BLaER1 treated with 17β-estradiol and CSF1 and Interleukin-3, amounts not matched to agents 10 nM and 100 nM (cell line): ENCODE measurements at regions not wholly inside any gene's neighbourhood (a gene's known extent, or its start where the extent isn't known, plus 50 kb on each side); places are given as distances from the start of the nearest gene placed in this dataset.

Experiments used
- H3K27ac ChIP-seq, 11 experiments: shearing (Covaris generic); formaldehyde crosslinking; 2 replicates each; pipeline ENCODE4 v1.8.1; 2022
- H3K27me3 ChIP-seq, 11 experiments: shearing (Covaris generic); formaldehyde crosslinking; 2 replicates each; pipeline ENCODE4 v1.8.1; 2022
- H3K36me3 ChIP-seq, 11 experiments: shearing (Covaris generic); formaldehyde crosslinking; 2 replicates each; pipeline ENCODE4 v1.8.1; 2022
- H3K4me1 ChIP-seq, 10 experiments: shearing (Covaris generic); formaldehyde crosslinking; 2 replicates each; pipeline ENCODE4 v1.8.1; 2022
- H3K4me2 ChIP-seq, 11 experiments: shearing (Covaris generic); formaldehyde crosslinking; 2 replicates each; pipeline ENCODE4 v1.8.1; 2022
- H3K4me3 ChIP-seq, 10 experiments: shearing (Covaris generic); formaldehyde crosslinking; 2 replicates each; pipeline ENCODE4 v1.8.1; 2022
- H3K9ac ChIP-seq, 11 experiments: shearing (Covaris generic); formaldehyde crosslinking; 2 replicates each; pipeline ENCODE4 v1.8.1; 2022
- H3K9me3 ChIP-seq, 11 experiments: shearing (Covaris generic); formaldehyde crosslinking; replicated peaks in 1 of 11; 2 replicates each; pipeline ENCODE4 v1.8.1; 2022
- H4K20me1 ChIP-seq, 11 experiments: shearing (Covaris generic); formaldehyde crosslinking; 2 replicates each; pipeline ENCODE4 v1.8.1; 2022
- Cebpa-rat ChIP-seq, 11 experiments: shearing (Covaris generic); IDR thresholded peaks; 2 replicates each; pipeline ENCODE4 v1.8.1; 2022

DNA sequence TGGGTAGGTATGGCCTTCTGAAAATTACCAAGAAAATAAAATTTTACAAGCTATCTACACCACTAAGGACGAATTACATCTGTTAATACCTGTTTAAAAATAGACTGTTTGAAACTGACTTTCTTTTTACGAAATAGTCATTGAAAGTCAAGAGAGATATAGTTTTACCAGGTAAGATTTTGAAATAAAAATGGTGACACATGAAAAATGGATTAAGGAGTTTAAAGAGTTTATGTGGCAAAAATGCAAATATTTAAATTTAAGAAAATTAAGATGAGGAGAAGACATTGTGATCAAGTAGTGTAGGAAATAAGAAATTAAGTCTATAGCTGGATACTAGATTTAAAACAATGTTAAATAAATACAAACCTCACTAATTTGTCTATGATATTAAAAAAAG is 271.5 kb downstream of the TRIB2 start:
- Histone ChIP-seq H3K9me3 (peaks cover 8 to 17% (median 13%) of the 10 kb centered on the region in 11 experiments; a peak in 19 of 22 replicates), H3K27me3 (no peaks in the 10 kb centered on the region), H3K4me2 (no peak overlapping the region), H3K27ac (no peak overlapping the region), H3K36me3 (no peaks in the 10 kb centered on the region), H3K9ac (no peak overlapping the region), H3K4me1 (no peaks in the 10 kb centered on the region), H3K4me3 (no peak overlapping the region), H4K20me1 (no peaks in the 10 kb centered on the region)
- no peak for TF ChIP-seq Cebpa-rat (IDR thresholded peaks at IDR 0.05)

DNA sequence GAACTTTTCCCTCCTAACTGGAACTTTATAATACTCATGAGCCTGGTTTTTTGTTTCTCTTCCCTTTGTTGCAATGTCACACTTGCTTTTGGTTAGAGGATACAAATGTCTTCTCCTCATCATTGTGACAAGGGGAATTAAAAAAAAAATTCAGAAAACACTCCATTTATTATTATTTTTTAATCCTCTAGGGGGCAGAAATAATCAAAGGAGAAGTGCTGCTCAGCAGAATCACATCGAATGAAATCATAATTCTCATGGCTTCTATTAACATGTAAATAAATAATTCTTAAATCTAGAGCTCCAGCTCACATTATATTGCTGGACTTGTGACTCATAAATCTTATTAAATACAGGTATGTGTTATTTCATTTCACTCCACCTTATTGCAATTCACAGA is 273.8 kb downstream of the TRIB2 start:
- Histone ChIP-seq H3K36me3 (no peaks in the 10 kb centered on the region), H3K4me3 (no peak overlapping the region), H3K4me2 (no peak overlapping the region), H3K4me1 (no peaks in the 10 kb centered on the region), H4K20me1 (no peaks in the 10 kb centered on the region), H3K27ac (no peak overlapping the region), H3K27me3 (no peaks in the 10 kb centered on the region), H3K9me3 (peaks cover 8 to 17% (median 13%) of the 10 kb centered on the region in 11 experiments; a peak in 19 of 22 replicates), H3K9ac (no peak overlapping the region)
- TF ChIP-seq Cebpa-rat (IDR thresholded peaks at IDR 0.05) = no peak

DNA sequence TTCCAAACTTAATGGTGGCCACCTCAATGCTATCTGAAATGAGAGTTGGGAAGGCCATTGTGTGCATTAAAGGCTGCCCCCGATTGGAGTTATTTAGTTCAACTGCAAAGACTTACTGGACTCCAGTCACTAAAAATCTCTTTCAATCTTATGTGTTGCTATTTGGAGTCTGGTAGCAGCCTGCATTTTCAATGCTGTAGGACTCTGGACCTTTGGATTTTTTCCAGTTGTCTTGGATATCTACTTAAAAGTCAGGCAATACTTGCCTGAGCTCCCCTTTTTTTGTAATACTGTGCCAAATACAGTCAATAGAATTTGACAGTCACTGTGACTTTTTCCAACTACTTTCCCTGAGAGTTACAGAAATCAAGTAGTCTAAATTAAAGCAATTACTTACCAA is 281.9 kb downstream of the TRIB2 start:
- H3K9ac ChIP-seq = no peak overlapping the region
- H4K20me1 ChIP-seq = no peaks in the 10 kb centered on the region
- H3K4me3 ChIP-seq = no peak overlapping the region
- no peaks in the 10 kb centered on the region for H3K27me3 ChIP-seq
- H3K4me2 ChIP-seq = no peak overlapping the region
- no peaks in the 10 kb centered on the region for H3K9me3 ChIP-seq
- no peak overlapping the region for H3K27ac ChIP-seq
- no peaks in the 10 kb centered on the region for H3K36me3 ChIP-seq
- no peak for TF ChIP-seq Cebpa-rat (IDR thresholded peaks at IDR 0.05)
- peaks cover 0 to 14% (median 11%) of the 10 kb centered on the region in 10 experiments; a peak in 15 of 20 replicates for H3K4me1 ChIP-seq

- H3K9ac ChIP-seq = no peak overlapping the region
- no peaks in the 10 kb centered on the region for H3K36me3 ChIP-seq
- H3K4me3 ChIP-seq = no peak overlapping the region
- no peaks in the 10 kb centered on the region for H3K27me3 ChIP-seq
- peak overlapping the region in 2 of 11 experiments; percentile 16 to 31; a peak in 3 of 22 replicates for H3K27ac ChIP-seq
- TF ChIP-seq Cebpa-rat (IDR thresholded peaks at IDR 0.05) = no peak
- H4K20me1 ChIP-seq = no peaks in the 10 kb centered on the region
- H3K9me3 ChIP-seq = no peaks in the 10 kb centered on the region
- peak overlapping the region in 8 of 11 experiments; percentile 10 to 51 (median 30); a peak in 11 of 22 replicates for H3K4me2 ChIP-seq
- peaks cover 4 to 18% (median 11%) of the 10 kb centered on the region in 10 experiments; a peak in 19 of 20 replicates for H3K4me1 ChIP-seq
These were observed 284.1 kb downstream of the TRIB2 start for GRCh38 chr2:13000664-13001363.

GRCh38 chr2:13001408-13001807 is 284.7 kb downstream of the TRIB2 start:
- H3K36me3 ChIP-seq = no peaks in the 10 kb centered on the region
- no peaks in the 10 kb centered on the region for H4K20me1 ChIP-seq
- no peak overlapping the region for H3K9ac ChIP-seq
- no peak overlapping the region for H3K4me3 ChIP-seq
- H3K27ac ChIP-seq = peak overlapping the region in 2 of 11 experiments; percentile 16 to 31; a peak in 2 of 22 replicates
- TF ChIP-seq Cebpa-rat (IDR thresholded peaks at IDR 0.05) = no peak
- no peaks in the 10 kb centered on the region for H3K27me3 ChIP-seq
- H3K4me2 ChIP-seq = peak overlapping the region in 8 of 11 experiments; percentile 10 to 51 (median 30); a peak in 7 of 22 replicates
- H3K9me3 ChIP-seq = no peaks in the 10 kb centered on the region
- H3K4me1 ChIP-seq = peaks cover 5 to 19% (median 11%) of the 10 kb centered on the region in 10 experiments; a peak in 19 of 20 replicates

DNA sequence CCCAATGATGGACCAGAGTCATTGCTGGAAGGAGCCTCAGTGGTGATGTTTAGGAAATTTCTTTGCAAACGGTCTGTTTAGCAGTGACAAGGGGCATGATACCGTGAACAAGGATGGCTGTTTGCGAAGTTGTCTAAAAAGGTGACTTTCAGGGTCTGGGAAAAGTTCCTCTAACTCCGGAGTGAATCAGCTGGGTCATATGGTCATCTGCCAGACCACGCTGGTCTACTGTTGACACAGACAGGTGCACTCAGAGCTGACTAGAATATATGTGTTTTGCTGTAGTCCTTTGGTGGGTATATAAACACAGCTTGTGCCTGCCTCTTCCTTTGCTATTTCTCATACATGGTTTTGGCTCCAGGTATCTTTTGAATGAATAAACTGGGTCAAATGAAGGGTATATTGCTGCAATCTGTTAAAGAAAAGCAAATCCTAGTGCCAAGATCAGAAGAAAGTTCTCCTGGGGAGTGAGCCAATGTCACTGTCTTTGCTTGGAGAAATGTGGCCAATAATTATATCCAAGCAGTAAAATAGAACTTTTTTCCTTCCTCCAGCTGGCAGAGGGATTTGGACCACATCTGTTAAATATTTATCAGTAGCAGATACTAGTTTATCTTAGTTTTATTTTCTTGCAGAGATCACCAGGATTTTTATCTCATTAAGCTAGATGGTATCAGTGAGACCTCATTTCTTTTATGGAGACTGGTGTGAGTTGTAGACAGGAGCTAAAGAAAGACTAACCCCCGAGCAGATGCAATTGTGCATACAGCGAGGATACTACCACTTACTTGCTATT is 286.0 kb downstream of the TRIB2 start:
- Histone ChIP-seq H3K9me3 (no peaks in the 10 kb centered on the region), H3K36me3 (no peaks in the 10 kb centered on the region), H3K27ac (no peak overlapping the region), H3K27me3 (peaks cover 0 to 6% (median 0%) of the 10 kb centered on the region in 11 experiments; a peak in 2 of 22 replicates), H3K9ac (no peak overlapping the region), H3K4me2 (no peak overlapping the region), H4K20me1 (no peaks in the 10 kb centered on the region), H3K4me1 (peaks cover 5 to 19% (median 12%) of the 10 kb centered on the region in 10 experiments; a peak in 19 of 20 replicates), H3K4me3 (no peak overlapping the region)
- TF ChIP-seq Cebpa-rat (IDR thresholded peaks at IDR 0.05) = no peak

- Histone ChIP-seq H3K4me2 (no peak overlapping the region), H4K20me1 (no peaks in the 10 kb centered on the region), H3K9ac (no peak overlapping the region), H3K9me3 (no peaks in the 10 kb centered on the region), H3K36me3 (no peaks in the 10 kb centered on the region), H3K4me3 (no peak overlapping the region), H3K27ac (no peak overlapping the region), H3K4me1 (peaks cover 5 to 19% (median 12%) of the 10 kb centered on the region in 10 experiments; a peak in 19 of 20 replicates), H3K27me3 (peaks cover 0 to 7% (median 0%) of the 10 kb centered on the region in 11 experiments; a peak in 2 of 22 replicates)
- no peak for TF ChIP-seq Cebpa-rat (IDR thresholded peaks at IDR 0.05)
These were observed 286.8 kb downstream of the TRIB2 start for GRCh38 chr2:13003500-13003899.

DNA sequence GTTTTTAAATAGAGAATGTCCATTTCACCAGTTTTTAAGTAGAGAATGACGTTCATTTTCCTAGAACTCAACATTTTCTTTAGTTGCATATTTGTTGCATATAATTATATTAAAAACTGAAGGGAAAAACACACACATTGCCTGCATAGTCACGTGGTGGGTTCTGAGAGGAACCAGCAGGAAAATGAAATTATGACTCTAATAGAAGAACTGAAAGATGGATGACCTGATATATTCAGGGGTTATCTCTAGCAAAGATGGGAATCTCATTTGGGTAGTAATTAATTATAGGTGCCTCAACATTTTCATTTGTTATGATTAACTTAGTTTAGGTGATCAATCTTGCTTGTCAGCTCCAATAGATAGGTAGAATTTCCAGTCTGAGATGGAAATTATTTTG is 288.3 kb downstream of the TRIB2 start:
- Histone ChIP-seq H3K9me3 (no peaks in the 10 kb centered on the region), H3K4me3 (no peak overlapping the region), H3K27ac (no peak overlapping the region), H3K4me1 (peaks cover 5 to 19% (median 12%) of the 10 kb centered on the region in 10 experiments; a peak in 19 of 20 replicates), H3K9ac (no peak overlapping the region), H4K20me1 (no peaks in the 10 kb centered on the region), H3K4me2 (no peak overlapping the region), H3K27me3 (peaks cover 0 to 7% (median 0%) of the 10 kb centered on the region in 11 experiments; a peak in 2 of 22 replicates), H3K36me3 (no peaks in the 10 kb centered on the region)
- no peak for TF ChIP-seq Cebpa-rat (IDR thresholded peaks at IDR 0.05)

DNA sequence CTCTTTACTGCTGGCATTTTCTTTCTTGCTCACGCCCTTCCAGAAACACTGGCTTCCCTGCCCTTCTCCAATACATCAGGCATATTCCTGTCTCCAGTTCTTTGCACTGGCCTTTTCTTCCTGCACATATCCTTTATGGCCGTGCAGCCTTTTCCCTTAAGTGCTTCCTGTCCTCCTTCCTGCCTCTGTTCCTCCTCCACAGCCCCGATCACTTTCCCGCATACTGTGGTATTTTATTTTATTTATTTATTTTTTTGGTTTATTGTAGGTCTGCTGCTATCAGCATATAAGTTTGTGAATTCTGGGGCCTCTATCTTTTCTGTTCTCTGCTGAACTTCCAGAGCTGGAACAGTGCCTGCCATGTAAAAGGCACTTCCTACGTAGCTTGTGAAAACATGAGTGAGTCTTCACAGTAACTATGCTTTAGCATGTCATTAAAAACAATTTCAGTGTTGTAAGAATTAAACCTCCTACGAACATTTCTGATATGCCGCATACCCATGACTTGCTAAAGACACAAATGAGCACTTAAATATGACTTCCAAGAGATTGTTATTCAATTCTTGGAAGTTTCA is 289.1 kb downstream of the TRIB2 start:
- H3K9me3 ChIP-seq = no peaks in the 10 kb centered on the region
- H3K4me3 ChIP-seq = no peak overlapping the region
- no peak overlapping the region for H3K27ac ChIP-seq
- peaks cover 0 to 7% (median 0%) of the 10 kb centered on the region in 11 experiments; a peak in 2 of 22 replicates for H3K27me3 ChIP-seq
- H3K9ac ChIP-seq = no peak overlapping the region
- peaks cover 5 to 15% (median 10%) of the 10 kb centered on the region in 10 experiments; a peak in 19 of 20 replicates for H3K4me1 ChIP-seq
- no peaks in the 10 kb centered on the region for H4K20me1 ChIP-seq
- peak overlapping the region in 6 of 11 experiments; percentile 10 to 53 (median 18); a peak in 6 of 22 replicates for H3K4me2 ChIP-seq
- no peak for TF ChIP-seq Cebpa-rat (IDR thresholded peaks at IDR 0.05)
- no peaks in the 10 kb centered on the region for H3K36me3 ChIP-seq
